AG09319 (cell line): ENCODE measurements at regions not wholly inside any gene's neighbourhood (a gene's known extent, or its start where the extent isn't known, plus 50 kb on each side); places are given as distances from the start of the nearest gene placed in this dataset.

Experiments
- DNase-seq: peaks from one replicate; pipeline ENCODE4 v3.0.0-alpha.2; 2010; ENCODE audit warnings: low read depth; ENCODE audit errors: extremely low read depth
- CTCF ChIP-seq: IDR thresholded peaks from 2 replicates; pipeline ENCODE4 v1.5.1; 2011; ENCODE audit warnings: low read depth, mild to moderate bottlenecking, inconsistent platforms, low read length, moderate library complexity

GRCh38 chr4:27305246-27305645 lies 444.6 kb downstream of the STIM2 start:
- DNase-seq: no peak
- no peak for TF ChIP-seq CTCF

- no peak for TF ChIP-seq CTCF
- no peak for DNase-seq
Observed at GRCh38 chr4:27308379-27308778, 447.7 kb downstream of the STIM2 start.

- no peak for DNase-seq
- no peak for TF ChIP-seq CTCF
Observed at GRCh38 chr4:27315625-27316024, 455.0 kb downstream of the STIM2 start.

- TF ChIP-seq CTCF: no peak
- no peak for DNase-seq
Observed at GRCh38 chr4:27316176-27316575, 455.5 kb downstream of the STIM2 start.

- peak; percentile 10 for DNase-seq
- TF ChIP-seq CTCF: peak; percentile 71
Observed at GRCh38 chr4:27318740-27319139, 458.1 kb downstream of the STIM2 start.

GRCh38 chr4:27326991-27327390 lies 466.4 kb downstream of the STIM2 start:
- TF ChIP-seq CTCF: no peak
- DNase-seq: no peak

- DNase-seq: no peak
- TF ChIP-seq CTCF: no peak
Observed at GRCh38 chr4:27327421-27328181, 467.0 kb downstream of the STIM2 start.
